HG03442 (cell line): ENCODE measurements at regions not wholly inside any gene's neighbourhood (a gene's known extent, or its start where the extent isn't known, plus 50 kb on each side); places are given as distances from the start of the nearest gene placed in this dataset.
"Not testable (repeated sequence)": the region's sequence is repeated elsewhere in the genome, so short reads cannot be mapped to it uniquely, and the experiment has no call there.

Experiments
- ATAC-seq: cut with Tn5 transposase; IDR thresholded peaks from one replicate; pipeline ENCODE4 v1.9.1; 2021; ENCODE audit warnings: mild to moderate bottlenecking, moderate library complexity; ENCODE audit not compliant: unreplicated experiment

GRCh38 chr7:66456431-66456830 lies 172.2 kb upstream of the KCTD7 start:
- ATAC-seq: not testable (repeated sequence)

GRCh38 chr7:66458991-66459390 lies 169.7 kb upstream of the KCTD7 start:
- ATAC-seq: not testable (repeated sequence)

- ATAC-seq: not testable (repeated sequence)
These were observed 168.8 kb upstream of the KCTD7 start for GRCh38 chr7:66459783-66460413.

- no peak for ATAC-seq
These were observed 167.7 kb upstream of the KCTD7 start for GRCh38 chr7:66460921-66461361.

GRCh38 chr7:66461397-66461796 lies 167.3 kb upstream of the KCTD7 start:
- not testable (repeated sequence) for ATAC-seq

- ATAC-seq: not testable (repeated sequence)
These were observed 165.8 kb upstream of the KCTD7 start for GRCh38 chr7:66462831-66463230.

- no peak for ATAC-seq
These were observed 164.6 kb upstream of the KCTD7 start for GRCh38 chr7:66464059-66464458.

- no peak for ATAC-seq
These were observed 162.5 kb upstream of the KCTD7 start for GRCh38 chr7:66466081-66466600.

- ATAC-seq: no peak
These were observed 160.8 kb upstream of the KCTD7 start for GRCh38 chr7:66467887-66468286.

GRCh38 chr7:66473064-66473463 lies 155.6 kb upstream of the KCTD7 start:
- ATAC-seq: not testable (repeated sequence)

GRCh38 chr7:66474441-66474840 lies 154.2 kb upstream of the KCTD7 start:
- ATAC-seq: no peak

GRCh38 chr7:66476056-66476455 lies 152.6 kb upstream of the KCTD7 start:
- not testable (repeated sequence) for ATAC-seq

- ATAC-seq: not testable (repeated sequence)
These were observed 150.8 kb upstream of the KCTD7 start for GRCh38 chr7:66477822-66478397.

GRCh38 chr7:66481229-66481628 lies 147.5 kb upstream of the KCTD7 start:
- ATAC-seq: not testable (repeated sequence)

- not testable (repeated sequence) for ATAC-seq
These were observed 139.6 kb upstream of the KCTD7 start for GRCh38 chr7:66489065-66489464.

GRCh38 chr7:66489741-66490140 lies 138.9 kb upstream of the KCTD7 start:
- not testable (repeated sequence) for ATAC-seq

GRCh38 chr7:66490979-66491378 lies 137.7 kb upstream of the KCTD7 start:
- not testable (repeated sequence) for ATAC-seq

GRCh38 chr7:66492405-66492804 lies 136.3 kb upstream of the KCTD7 start:
- ATAC-seq: not testable (repeated sequence)

GRCh38 chr7:66493235-66494205 lies 135.2 kb upstream of the KCTD7 start:
- ATAC-seq: peak; percentile 94

- ATAC-seq: no peak
These were observed 131.3 kb upstream of the KCTD7 start for GRCh38 chr7:66497346-66497745.

GRCh38 chr7:66500087-66500486 lies 128.6 kb upstream of the KCTD7 start:
- no peak for ATAC-seq
